H1 (cell line): ENCODE measurements at regions not wholly inside any gene's neighbourhood (a gene's known extent, or its start where the extent isn't known, plus 50 kb on each side); places are given as distances from the start of the nearest gene placed in this dataset.
"Not testable (repeated sequence)": the region's sequence is repeated elsewhere in the genome, so short reads cannot be mapped to it uniquely, and the experiment has no call there.

Experiments used
- CTCF ChIA-PET: fragments of 300-600 bp; sonication (Branson Sonifier 250); formaldehyde crosslinking; loops from one replicate; lab custom pipeline; 2021; ENCODE audit not compliant: partially characterized antibody; lab: Charles Lee
- POLR2A ChIA-PET: fragments of 300-600 bp; sonication (Branson Sonifier 250); formaldehyde crosslinking; loops from one replicate; lab custom pipeline; 2021; ENCODE audit warnings: inconsistent platforms; ENCODE audit not compliant: partially characterized antibody; lab: Charles Lee
- DNase-seq, 2 experiments: peaks; one replicate each; pipeline versions ENCODE4 v3.0.0 to v3.0.0-alpha.2; 2010 to 2022; ENCODE audit warnings: low spot score in 2 of 2, low read depth in 1 of 2, mixed read lengths in 1 of 2
- FAIRE-seq: peaks from 2 replicates; lab custom pipeline; 2011; peaks lifted over from hg19 to GRCh38; lab: Jason Lieb, UNC
- H2AFZ ChIP-seq: 2 replicates; pipeline ENCODE4 v1.8.1; 2012; ENCODE audit warnings: low read length, inconsistent platforms
- H2AK5ac ChIP-seq: 2 replicates; pipeline ENCODE4 v1.6.1; 2013; ENCODE audit warnings: low read depth, low read length
- H2BK120ac ChIP-seq: replicated peaks from 2 replicates; pipeline ENCODE3; 2013; ENCODE audit warnings: low read depth, low read length, inconsistent platforms
- H2BK12ac ChIP-seq: 2 replicates; pipeline ENCODE4 v1.6.1; 2013; ENCODE audit warnings: low read depth, low read length
- H2BK15ac ChIP-seq: 2 replicates; pipeline ENCODE4 v1.6.1; 2013; ENCODE audit warnings: low read length
- H2BK20ac ChIP-seq: 2 replicates; pipeline ENCODE4 v1.6.1; 2013; ENCODE audit warnings: low read length
- H2BK5ac ChIP-seq: 2 replicates; pipeline ENCODE4 v1.6.1; 2013; ENCODE audit warnings: low read depth, low read length
- H3K14ac ChIP-seq: 2 replicates; pipeline ENCODE4 v1.6.1; 2013; ENCODE audit warnings: inconsistent platforms; ENCODE audit not compliant: insufficient read length
- H3K18ac ChIP-seq: 2 replicates; pipeline ENCODE4 v1.6.1; 2013; ENCODE audit warnings: low read length; ENCODE audit errors: extremely low read depth
- H3K23ac ChIP-seq: 2 replicates; pipeline ENCODE4 v1.6.1; 2013; ENCODE audit warnings: inconsistent platforms; ENCODE audit not compliant: insufficient read length
- H3K23me2 ChIP-seq: 2 replicates; pipeline ENCODE4 v1.6.1; 2013; ENCODE audit warnings: low read depth, low read length
- H3K27ac ChIP-seq: 2 replicates; pipeline ENCODE4 v1.6.1; 2011; ENCODE audit warnings: low read depth, low read length, inconsistent platforms
- H3K27me3 ChIP-seq, 4 experiments: replicated peaks in 1 of 4; 1 replicate in 1 of 4; 2 replicates in 3 of 4; pipeline versions ENCODE4 v1.6.1 to v1.8.1; 2011 to 2013; ENCODE audit warnings: low read length in 3 of 4, mild to moderate bottlenecking in 3 of 4, inconsistent platforms in 2 of 4, mixed read lengths in 2 of 4, moderate library complexity in 1 of 4; ENCODE audit not compliant: control insufficient read depth in 3 of 4, insufficient read depth in 3 of 4; ENCODE audit errors: extremely low read depth in 1 of 4
- H3K36me3 ChIP-seq, 4 experiments: 2 replicates each; pipeline versions ENCODE4 v1.6.1 to v1.8.1; 2011 to 2013; ENCODE audit warnings: mild to moderate bottlenecking in 4 of 4, low read length in 3 of 4, moderate library complexity in 2 of 4, control low read depth in 1 of 4, inconsistent platforms in 1 of 4; ENCODE audit not compliant: insufficient read depth in 4 of 4, control insufficient read depth in 2 of 4
- H3K4ac ChIP-seq: replicated peaks from 2 replicates; pipeline ENCODE3; 2013; ENCODE audit warnings: low read length, low read depth, mixed read lengths, inconsistent platforms; ENCODE audit not compliant: insufficient read length
- H3K4me1 ChIP-seq, 4 experiments: replicated peaks in 1 of 4; 1 replicate in 1 of 4; 2 replicates in 3 of 4; pipeline versions ENCODE4 v1.6.1 to v1.8.1; 2011 to 2013; ENCODE audit warnings: low read length in 3 of 4, inconsistent platforms in 2 of 4, mixed read lengths in 1 of 4; ENCODE audit not compliant: insufficient read depth in 4 of 4, control insufficient read depth in 3 of 4
- H3K4me2 ChIP-seq, 2 experiments: 2 replicates each; pipeline versions ENCODE4 v1.6.1 to v1.8.1; 2011 to 2013; ENCODE audit warnings: low read depth in 2 of 2, low read length in 2 of 2, control low read depth in 1 of 2, inconsistent platforms in 1 of 2, mild to moderate bottlenecking in 1 of 2; ENCODE audit not compliant: insufficient read depth in 1 of 2
- H3K4me3 ChIP-seq, 4 experiments: fragments of 200-600, 300-600 bp in 1 of 4; sonication (generic), shearing (Covaris generic), sonication (Bioruptor Twin) in 1 of 4; 2 replicates each; pipeline versions ENCODE4 v1.5.1 to v1.8.1; 2011 to 2016; ENCODE audit warnings: low read length in 4 of 4, low read depth in 3 of 4, control low read depth in 2 of 4, inconsistent platforms in 2 of 4, mild to moderate bottlenecking in 2 of 4, mixed read lengths in 1 of 4, moderate library complexity in 1 of 4; ENCODE audit not compliant: insufficient read depth in 2 of 4; ENCODE audit errors: extremely low read depth in 1 of 4
- H3K56ac ChIP-seq: replicated peaks from 2 replicates; pipeline ENCODE3; 2013; ENCODE audit warnings: low read depth, mild to moderate bottlenecking, mixed read lengths, low read length, inconsistent platforms; ENCODE audit not compliant: insufficient read length
- H3K79me1 ChIP-seq: 2 replicates; pipeline ENCODE4 v1.6.1; 2013; ENCODE audit warnings: low read depth, low read length, control low read depth
- H3K79me2 ChIP-seq, 2 experiments: 2 replicates each; pipeline versions ENCODE4 v1.6.1 to v1.8.1; 2012 to 2013; ENCODE audit warnings: low read length in 2 of 2, mild to moderate bottlenecking in 2 of 2, inconsistent platforms in 1 of 2; ENCODE audit not compliant: insufficient read depth in 2 of 2, control insufficient read depth in 1 of 2
- H3K9ac ChIP-seq, 4 experiments: replicated peaks in 1 of 4; 1 replicate in 1 of 4; 2 replicates in 3 of 4; pipeline versions ENCODE4 v1.6.1 to v1.8.1; 2011 to 2013; ENCODE audit warnings: low read depth in 3 of 4, low read length in 3 of 4, control low read depth in 2 of 4, mild to moderate bottlenecking in 2 of 4, moderate library complexity in 2 of 4, inconsistent platforms in 1 of 4; ENCODE audit errors: extremely low read depth in 1 of 4
- H3K9me3 ChIP-seq, 2 experiments: 2 replicates each; pipeline versions ENCODE4 v1.6.1 to v1.8.1; 2012 to 2013; ENCODE audit warnings: mild to moderate bottlenecking in 2 of 2, moderate library complexity in 2 of 2, control low read depth in 1 of 2, inconsistent platforms in 1 of 2, low read depth in 1 of 2, low read length in 1 of 2, mixed read lengths in 1 of 2; ENCODE audit not compliant: insufficient read depth in 2 of 2
- H4K20me1 ChIP-seq, 2 experiments: replicated peaks in 1 of 2; 2 replicates each; pipeline versions ENCODE3 to v1.8.1; 2011 to 2013; ENCODE audit warnings: inconsistent platforms in 2 of 2, low read length in 2 of 2, mild to moderate bottlenecking in 1 of 2; ENCODE audit not compliant: insufficient read depth in 2 of 2, control insufficient read depth in 1 of 2
- H4K5ac ChIP-seq: 2 replicates; pipeline ENCODE4 v1.6.1; 2013; ENCODE audit warnings: low read length, low read depth, mixed read lengths, inconsistent platforms; ENCODE audit not compliant: insufficient read length
- H4K8ac ChIP-seq: 2 replicates; pipeline ENCODE4 v1.8.0; 2013; ENCODE audit warnings: mild to moderate bottlenecking, moderate library complexity, low read length, inconsistent platforms; ENCODE audit not compliant: insufficient read depth; ENCODE audit errors: extremely low read depth
- H4K91ac ChIP-seq: replicated peaks from 2 replicates; pipeline ENCODE3; 2013; ENCODE audit warnings: low read length, mixed read lengths, inconsistent platforms; ENCODE audit not compliant: insufficient read length
- BACH1 ChIP-seq: IDR thresholded peaks from 2 replicates; pipeline ENCODE4 v1.6.1; 2012; ENCODE audit warnings: low read length, improper control_type of control experiment
- CEBPB ChIP-seq: IDR thresholded peaks from 2 replicates; pipeline ENCODE4 v1.6.1; 2012; ENCODE audit warnings: low read depth, low read length
- CREB1 ChIP-seq: IDR thresholded peaks from 2 replicates; pipeline ENCODE4 v1.6.1; 2012; ENCODE audit warnings: inconsistent platforms
- CTCF ChIP-seq, 3 experiments: IDR thresholded peaks; 1 replicate in 2 of 3; 2 replicates in 1 of 3; pipeline versions ENCODE4 v1.5.1 to v1.6.1; 2011; ENCODE audit warnings: low read length in 3 of 3, mild to moderate bottlenecking in 3 of 3, inconsistent platforms in 2 of 3, low read depth in 1 of 3, moderate library complexity in 1 of 3; ENCODE audit not compliant: insufficient read depth in 1 of 3; ENCODE audit errors: control extremely low read depth in 1 of 3
- HDAC6 ChIP-seq: IDR thresholded peaks from one replicate; pipeline ENCODE4 v1.7.1; 2012; ENCODE audit warnings: low read depth, mild to moderate bottlenecking, inconsistent platforms, low read length, moderate library complexity
- RAD21 ChIP-seq, 2 experiments: IDR thresholded peaks in 1 of 2; conservative IDR thresholded peaks in 1 of 2; 2 replicates each; pipeline ENCODE4 v1.6.1; 2011; ENCODE audit warnings: low read depth in 2 of 2, low read length in 2 of 2, improper control_type of control experiment in 1 of 2, inconsistent platforms in 1 of 2, mild to moderate bottlenecking in 1 of 2, moderate library complexity in 1 of 2
- RBBP5 ChIP-seq: IDR thresholded peaks from 2 replicates; pipeline ENCODE4 v1.7.1; 2012; ENCODE audit warnings: low read depth, mild to moderate bottlenecking, inconsistent platforms, low read length, moderate library complexity, borderline replicate concordance
- TEAD4 ChIP-seq: IDR thresholded peaks from 2 replicates; pipeline ENCODE4 v1.6.1; 2012; ENCODE audit warnings: low read depth, low read length, inconsistent platforms, mixed read lengths
- WGBS, 2 experiments: shearing (Covaris generic) in 1 of 2; methylation state at CpG; one replicate each; pipeline versions ENCODE4 v1.1.6 to v1.1.7; 2013 to 2015; ENCODE audit warnings: low lambda C conversion rate in 2 of 2, mixed read lengths in 2 of 2, inconsistent platforms in 1 of 2, low coverage in 1 of 2, missing lambda C conversion rate in 1 of 2; ENCODE audit not compliant: insufficient replicate concordance in 2 of 2, insufficient coverage in 1 of 2, insufficient read length in 1 of 2; ENCODE audit errors: extremely low coverage in 1 of 2, missing lambda C conversion rate in 1 of 2; 5-methylcytosine and 5-hydroxymethylcytosine counted together

GRCh38 chr1:30550365-30551220 lies 172.8 kb downstream of the MATN1 start (continued):
- TF ChIP-seq CTCF (IDR thresholded peaks at IDR 0.05; ENCODE audit: control extremely low read depth in 1 of 3, insufficient read depth in 1 of 3, low read depth in 1 of 3, low read length in 3 of 3) = no peak
- TF ChIP-seq CREB1 = no peak
- no peak for TF ChIP-seq CEBPB
- no peak for TF ChIP-seq TEAD4
- TF ChIP-seq RBBP5 = no peak
- no peak for TF ChIP-seq RAD21 (IDR thresholded peaks at IDR 0.05 in 1 of 2, conservative IDR thresholded peaks at IDR 0.05 in 1 of 2; ENCODE audit: low read depth in 2 of 2, low read length in 2 of 2)
- TF ChIP-seq HDAC6 = no peak
- no peak for TF ChIP-seq BACH1

GRCh38 chr1:30549872-30550271 lies 173.5 kb downstream of the MATN1 start:
- WGBS, 2 experiments = 100% methylated on average over 1 of the region's 1 CpG; no CpG with 5 or more reads in 1 of the 2 experiments

More at GRCh38 chr1:30549872-30550271, 173.5 kb downstream of the MATN1 start:
- H2BK12ac ChIP-seq, H3K9me3 ChIP-seq, H3K23ac ChIP-seq, H3K79me1 ChIP-seq, H2BK5ac ChIP-seq, H3K23me2 ChIP-seq, H3K27me3 ChIP-seq, H3K4me1 ChIP-seq, H3K18ac ChIP-seq, H4K91ac ChIP-seq, H3K36me3 ChIP-seq, H2BK120ac ChIP-seq, H4K8ac ChIP-seq, H2AK5ac ChIP-seq, H3K4ac ChIP-seq, H2BK15ac ChIP-seq, H2BK20ac ChIP-seq, H3K4me2 ChIP-seq, H3K27ac ChIP-seq, H4K20me1 ChIP-seq, H3K4me3 ChIP-seq, H3K56ac ChIP-seq, DNase-seq, H3K9ac ChIP-seq, POLR2A ChIA-PET, H3K14ac ChIP-seq, H2AFZ ChIP-seq, FAIRE-seq, H3K79me2 ChIP-seq, H4K5ac ChIP-seq: not testable (repeated sequence)
- CTCF ChIA-PET = interaction anchor here (1.2 to 1.4 kb wide), 2 partner anchors 12 to 180 kb away, joined by 3 read pairs; no protein-coding TSS in a partner anchor
